H54 (cell line): ENCODE measurements at regions not wholly inside any gene's neighbourhood (a gene's known extent, or its start where the extent isn't known, plus 50 kb on each side); places are given as distances from the start of the nearest gene placed in this dataset.

Experiments
- DNase-seq: peaks from one replicate; pipeline ENCODE4 v3.0.0; 2011; ENCODE audit warnings: low spot score, mixed read lengths; ENCODE audit not compliant: insufficient read length
- FAIRE-seq: peaks from 3 replicates; lab custom pipeline; 2011; peaks lifted over from hg19 to GRCh38; lab: Jason Lieb, UNC
- POLR2A ChIP-seq: IDR thresholded peaks from 2 replicates; pipeline ENCODE4 v1.6.1; 2011; ENCODE audit warnings: low read depth, mild to moderate bottlenecking, low read length

DNA sequence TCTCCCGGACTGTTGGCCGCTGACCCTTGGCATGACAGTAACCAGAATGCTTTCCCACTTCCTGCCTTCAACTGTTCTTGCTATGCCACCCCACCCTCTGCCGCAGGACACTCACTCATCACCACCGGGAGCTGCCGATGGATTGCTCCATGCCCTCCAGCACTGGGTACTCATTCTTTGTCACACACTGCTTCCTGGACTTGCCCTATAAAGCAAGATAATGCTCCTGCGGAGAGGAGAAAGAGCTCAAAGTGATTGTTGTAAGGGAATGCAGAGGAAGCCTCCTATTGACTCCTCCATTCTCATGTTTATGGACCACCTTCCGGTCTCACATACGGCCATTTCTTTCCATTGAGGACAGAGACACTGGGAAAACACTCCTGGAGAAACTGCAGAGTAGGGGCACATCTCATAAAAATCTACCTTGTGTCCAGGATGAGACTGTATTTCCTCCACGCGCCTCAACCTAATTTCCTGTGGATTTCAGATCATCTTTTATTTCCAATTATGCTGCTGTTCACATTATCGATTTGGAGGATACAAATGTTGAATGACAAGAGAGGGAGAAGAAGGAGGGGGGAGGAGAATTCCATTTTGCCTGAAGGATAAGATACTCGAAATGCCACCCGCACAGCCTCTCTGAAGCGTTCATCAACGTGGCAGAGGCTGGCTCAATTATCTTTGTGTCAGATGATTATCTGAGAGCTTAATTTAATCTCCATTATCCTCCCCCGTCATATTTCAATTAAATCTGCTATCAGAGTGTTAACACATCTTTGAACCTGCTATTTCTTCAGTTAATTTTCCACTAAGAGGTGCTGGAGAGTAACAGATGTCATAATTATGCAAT is 486.1 kb upstream of the SALL1 start:
- no peak for FAIRE-seq
- peak; percentile 22 for DNase-seq
- 0 out of 2 replicates have a peak, but pooled peaks have one; percentile 28 for TF ChIP-seq POLR2A

DNA sequence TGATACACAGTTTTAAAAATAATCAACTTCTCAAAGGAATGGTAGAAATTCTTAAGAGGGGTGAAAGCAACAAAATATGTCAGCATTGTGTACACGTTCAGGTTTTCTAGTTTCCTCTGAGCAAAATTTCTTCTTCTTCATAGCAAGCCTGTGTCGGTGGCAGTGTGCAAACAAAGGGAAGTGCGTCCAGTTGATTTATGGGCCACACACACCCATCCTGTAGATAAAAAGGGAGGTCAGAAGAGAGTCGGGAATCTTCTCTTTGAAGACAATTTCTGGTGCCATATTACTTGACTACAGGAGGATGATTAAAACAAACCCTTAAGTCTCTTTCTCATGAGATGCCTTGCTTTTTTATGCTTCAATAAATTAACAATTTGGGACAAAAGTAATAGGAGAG is 484.1 kb upstream of the SALL1 start:
- TF ChIP-seq POLR2A, result no peak
- FAIRE-seq (no peak), DNase-seq (no peak)

DNA sequence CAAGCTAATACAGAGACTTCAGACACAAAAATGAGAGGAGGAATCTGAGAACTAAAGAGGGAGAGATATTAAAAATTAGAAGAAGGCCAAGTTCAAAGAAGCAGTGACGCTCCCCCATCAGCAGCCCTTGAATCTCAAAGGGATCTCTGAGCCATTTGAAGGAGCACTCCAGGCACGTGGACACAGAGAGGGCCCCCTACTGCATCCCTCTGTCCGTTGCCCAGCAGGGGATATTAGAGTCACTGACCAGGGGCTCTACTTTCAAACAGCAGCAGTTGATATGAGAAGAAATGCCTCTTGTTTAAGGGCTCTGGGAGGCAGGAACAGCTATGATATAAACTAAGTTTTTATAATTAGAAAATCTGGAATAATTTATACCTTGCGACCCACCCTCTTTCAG is 479.0 kb upstream of the SALL1 start:
- DNase-seq (no peak), FAIRE-seq (no peak)
- TF ChIP-seq POLR2A, result no peak

DNA sequence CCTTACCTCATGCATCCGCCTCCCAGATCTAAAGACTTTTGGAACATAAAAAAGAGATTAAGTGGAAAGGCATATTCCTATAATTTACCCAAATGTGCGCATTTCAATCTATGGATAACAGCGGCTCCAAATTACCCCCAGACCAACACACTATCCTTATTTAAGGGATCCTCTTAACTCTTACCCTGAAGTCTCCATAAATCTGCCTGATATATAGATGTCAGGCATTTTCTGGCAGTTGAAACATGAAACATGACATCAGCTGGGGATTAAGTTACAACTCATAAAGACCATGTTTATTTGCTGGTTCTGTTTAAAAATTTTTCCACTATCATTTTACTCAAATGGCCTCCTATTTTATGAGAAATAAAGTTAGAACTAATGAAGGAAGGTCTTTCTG is 478.5 kb upstream of the SALL1 start:
- TF ChIP-seq POLR2A, result no peak
- FAIRE-seq (no peak), DNase-seq (no peak)

DNA sequence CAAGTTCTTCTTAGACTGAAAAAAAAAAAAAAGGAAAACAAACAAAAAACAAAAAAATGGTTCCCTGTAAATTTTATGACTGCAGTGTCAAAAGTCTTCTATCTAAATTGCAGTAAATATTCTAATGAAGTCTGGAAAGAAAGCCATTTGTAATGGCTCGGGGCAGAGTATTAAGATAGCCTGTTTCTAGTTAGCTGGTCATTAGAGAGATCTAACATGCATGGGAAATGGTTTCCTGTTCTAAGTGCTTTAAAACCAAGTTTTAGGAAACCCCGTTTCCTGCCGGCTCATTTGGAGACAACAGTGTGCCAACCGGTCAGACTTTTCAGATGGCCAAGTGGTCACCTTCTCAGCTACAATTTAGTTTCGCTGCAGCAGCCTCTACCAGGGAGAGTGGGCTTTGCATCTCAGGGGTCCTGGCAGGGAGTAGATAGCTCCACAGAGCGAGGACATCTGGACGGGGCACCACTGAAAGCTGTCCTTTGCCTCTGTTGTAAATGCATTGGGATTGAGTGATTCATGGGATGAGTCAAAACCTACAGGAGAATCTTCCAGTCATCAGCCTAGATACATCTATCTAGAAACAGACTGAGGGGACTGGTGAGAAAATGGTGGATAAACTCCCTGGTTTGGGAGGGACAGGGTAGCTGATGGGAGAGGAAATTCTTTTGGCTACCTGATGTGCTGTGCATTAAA is 473.2 kb upstream of the SALL1 start:
- no peak for DNase-seq

DNA sequence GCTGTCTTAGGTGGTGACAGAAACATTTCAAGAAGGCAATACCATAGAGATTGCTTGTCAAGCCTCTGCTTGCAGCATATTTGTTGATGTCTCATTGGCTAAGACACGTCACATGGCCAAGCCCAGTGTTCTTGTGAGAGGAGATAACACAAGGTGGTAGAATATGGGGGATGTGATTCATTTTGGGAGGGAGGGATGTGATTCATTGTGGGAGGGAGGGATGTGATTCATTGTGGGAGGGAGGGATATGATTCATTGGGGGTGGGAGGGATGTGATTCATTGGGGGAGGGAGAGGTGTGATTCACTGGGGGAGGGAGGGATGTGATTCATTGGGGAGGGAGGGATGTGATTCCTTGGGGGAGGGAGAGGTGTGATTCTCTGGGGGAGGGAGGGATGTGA is 470.5 kb upstream of the SALL1 start:
- FAIRE-seq, result no peak
- no peak for DNase-seq
- no peak for TF ChIP-seq POLR2A

More for the DNA sequence above, 473.2 kb upstream of the SALL1 start:
- FAIRE-seq, result no peak
- TF ChIP-seq POLR2A, result no peak

DNA sequence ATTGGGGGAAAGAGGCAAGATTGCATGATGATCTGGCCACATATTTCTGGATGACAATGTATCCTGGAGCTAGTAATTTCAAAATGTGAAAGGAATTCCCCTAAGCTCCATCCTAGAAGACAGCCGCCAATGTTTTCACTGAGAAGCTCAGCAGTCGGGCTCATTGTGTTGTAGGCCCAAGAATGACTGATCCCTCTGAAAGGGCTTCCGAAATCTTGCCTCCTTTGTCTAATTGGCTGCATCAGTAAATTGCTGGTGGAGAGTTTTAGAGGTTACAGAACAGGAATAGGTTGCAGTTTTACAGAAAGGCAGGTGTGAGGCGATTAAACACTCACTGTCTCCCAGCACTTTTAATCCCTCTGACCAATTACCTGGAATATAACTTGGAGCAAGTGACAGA is 464.1 kb upstream of the SALL1 start:
- FAIRE-seq, result no peak
- TF ChIP-seq POLR2A, result no peak
- no peak for DNase-seq

DNA sequence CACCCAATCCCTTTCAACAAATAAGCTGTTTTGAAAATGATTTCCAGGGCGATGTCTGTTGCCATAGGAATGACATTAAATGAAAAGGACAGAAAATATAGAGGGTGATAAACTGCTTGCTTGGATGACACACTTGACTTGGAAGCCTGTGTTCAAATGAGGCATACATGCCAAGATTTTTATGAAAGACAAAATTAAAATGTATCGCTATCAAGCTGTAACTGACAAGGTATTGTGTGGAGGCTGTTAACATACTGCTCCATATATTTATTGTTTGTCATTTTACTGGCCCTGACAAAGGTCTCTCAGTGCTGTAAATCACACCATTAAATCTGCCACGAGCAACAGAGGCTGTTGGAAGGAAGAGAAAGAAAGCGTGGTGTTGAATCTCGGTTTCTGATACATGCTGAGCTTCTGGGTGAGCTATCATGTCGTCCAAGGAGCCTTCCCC is 456.2 kb upstream of the SALL1 start:
- no peak for FAIRE-seq
- no peak for TF ChIP-seq POLR2A

DNA sequence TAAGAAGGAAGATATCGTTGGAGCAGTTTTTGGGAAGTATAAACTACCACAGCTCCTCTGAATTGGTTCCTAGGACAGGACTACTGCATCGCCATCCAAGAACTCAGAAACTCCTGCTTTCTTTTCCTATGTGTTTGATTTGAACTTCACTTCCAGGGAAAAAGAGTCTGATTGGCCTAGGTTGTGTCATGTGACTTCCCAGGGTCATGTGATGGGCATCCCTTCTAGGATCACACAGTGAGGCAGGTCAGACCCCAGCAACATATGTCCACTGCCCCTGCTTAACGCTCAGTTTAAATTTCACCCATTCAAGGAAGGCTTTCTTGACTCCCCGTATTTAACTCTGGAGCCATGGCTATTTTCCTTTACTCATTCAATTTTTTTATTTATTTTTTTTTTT is 445.2 kb upstream of the SALL1 start:
- DNase-seq (no peak), FAIRE-seq (no peak)
- no peak for TF ChIP-seq POLR2A

More for the DNA sequence above, 456.2 kb upstream of the SALL1 start:
- DNase-seq, result no peak

DNA sequence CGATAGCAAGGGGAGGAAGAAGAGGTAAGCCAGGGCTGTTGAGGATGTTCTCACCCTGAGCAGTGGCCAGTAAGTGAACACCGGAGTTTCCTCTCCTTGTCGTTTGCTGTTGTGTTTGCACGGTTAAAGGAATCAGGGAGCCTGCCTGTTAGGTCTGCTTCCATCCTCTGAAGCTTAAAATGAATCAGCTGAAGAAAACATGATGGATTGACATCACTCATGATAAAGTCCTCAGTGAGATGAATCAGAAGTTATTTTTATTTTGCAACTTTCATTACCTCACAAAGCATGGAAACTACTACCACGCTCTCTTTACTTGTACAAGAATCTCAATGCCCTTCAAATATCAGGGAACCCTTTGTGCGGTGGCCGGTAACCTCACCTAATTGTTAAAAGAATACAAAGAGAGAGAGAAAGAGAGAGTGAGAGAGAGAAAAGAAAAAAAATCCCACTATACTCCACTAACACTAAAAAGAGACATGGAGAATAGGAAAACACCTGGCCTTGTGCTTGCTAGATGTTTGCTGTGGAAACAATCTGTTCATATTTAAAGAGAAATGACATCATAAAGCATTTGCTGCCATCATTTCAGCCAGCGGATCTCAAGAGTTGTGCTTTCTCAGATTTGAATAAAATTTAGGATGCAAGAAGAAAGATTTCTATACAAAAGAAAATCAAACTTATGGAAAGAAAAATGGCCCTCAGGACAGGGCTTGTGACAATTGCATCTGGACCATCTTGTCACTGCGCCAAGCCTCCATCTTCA is 441.6 kb upstream of the SALL1 start:
- TF ChIP-seq POLR2A, result no peak
- DNase-seq (no peak), FAIRE-seq (no peak)

DNA sequence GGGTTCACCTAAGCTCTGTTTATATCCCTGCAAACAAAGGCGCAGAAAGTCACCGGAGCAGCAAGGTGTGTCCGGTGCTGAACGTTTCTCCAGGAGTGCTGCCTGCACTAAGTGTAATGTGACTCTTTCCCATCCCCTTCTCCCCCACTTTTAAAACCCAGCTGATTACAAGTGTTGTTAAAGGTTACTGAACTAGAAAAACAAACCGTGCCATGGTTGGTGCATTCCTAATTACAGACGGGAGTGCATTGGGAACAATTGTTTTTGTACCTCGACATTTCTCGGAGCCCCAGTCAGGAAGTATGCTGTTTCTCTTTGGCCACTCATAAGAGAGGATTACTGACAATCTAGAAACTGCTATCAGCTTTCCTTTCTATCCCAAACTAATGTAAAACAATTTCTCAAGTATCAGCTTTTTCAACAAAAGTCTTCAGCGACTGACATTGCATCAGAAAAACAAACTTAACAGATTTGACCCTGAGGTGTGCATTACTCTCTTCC is 441.0 kb upstream of the SALL1 start:
- DNase-seq (no peak), FAIRE-seq (no peak)
- no peak for TF ChIP-seq POLR2A

DNA sequence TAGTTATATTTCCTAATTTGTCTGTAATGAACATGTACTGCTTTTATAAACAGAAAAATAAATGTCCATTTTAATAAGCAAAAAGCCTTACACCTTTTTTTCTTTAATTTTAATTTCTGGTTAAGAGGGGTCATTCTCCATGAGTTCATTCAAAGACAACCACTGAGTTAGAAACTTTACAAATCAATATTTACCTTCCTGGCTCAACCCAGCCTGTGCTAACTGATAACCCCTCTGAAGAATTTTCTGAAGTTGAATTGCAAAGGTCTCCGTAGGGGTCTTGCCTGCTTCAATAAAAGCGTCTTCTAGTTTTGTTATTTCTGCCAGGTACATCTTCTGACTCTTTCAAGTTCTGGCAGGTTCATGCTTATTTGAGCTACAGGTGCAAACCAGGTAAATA is 440.4 kb upstream of the SALL1 start:
- FAIRE-seq, result no peak
- no peak for TF ChIP-seq POLR2A

DNA sequence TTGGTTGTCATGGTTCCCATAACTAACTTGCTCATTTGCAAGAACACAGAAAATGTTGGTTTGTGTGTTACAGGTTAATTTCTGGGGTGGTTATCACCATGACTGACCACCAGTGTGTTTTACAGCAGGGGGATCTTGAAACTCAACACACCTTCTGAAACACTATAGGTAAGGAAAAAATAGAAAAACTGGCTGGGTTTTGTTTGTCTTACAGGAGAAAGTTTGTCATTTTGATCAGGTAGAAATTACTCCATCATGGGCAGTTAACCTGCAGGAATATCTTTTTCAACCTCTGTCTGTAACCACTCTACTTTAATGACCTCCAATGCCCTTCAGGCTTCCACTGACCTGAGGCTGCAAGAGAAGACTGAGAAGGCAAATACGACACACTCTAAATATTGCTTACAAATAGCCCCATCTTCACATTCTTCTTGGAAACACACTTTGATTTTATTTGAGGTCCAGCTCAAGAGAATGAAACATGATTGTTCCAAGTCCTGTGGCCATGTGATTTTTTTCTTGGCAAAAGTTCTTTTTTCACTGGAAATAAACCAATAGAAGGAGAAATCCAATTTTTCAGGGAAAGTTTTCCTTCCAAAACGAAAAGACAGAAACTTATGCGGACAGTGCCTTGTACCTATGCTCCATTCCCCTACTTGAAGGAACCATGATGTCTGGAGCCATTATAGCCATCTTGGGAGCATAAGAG is 428.7 kb upstream of the SALL1 start:
- FAIRE-seq (no peak), DNase-seq (no peak)
- no peak for TF ChIP-seq POLR2A

More for the DNA sequence above, 440.4 kb upstream of the SALL1 start:
- DNase-seq, result no peak
